GM12872 (cell line): ENCODE measurements at regions not wholly inside any gene's neighbourhood (a gene's known extent, or its start where the extent isn't known, plus 50 kb on each side); places are given as distances from the start of the nearest gene placed in this dataset.

Source experiments
- TF ChIP-seq, protein P1 (sequence below): IDR thresholded peaks from 3 replicates; pipeline ENCODE4 v1.5.1; 2011; ENCODE audit warnings: low read depth, mild to moderate bottlenecking, low read length, moderate library complexity; ENCODE audit not compliant: insufficient read depth

DNA sequence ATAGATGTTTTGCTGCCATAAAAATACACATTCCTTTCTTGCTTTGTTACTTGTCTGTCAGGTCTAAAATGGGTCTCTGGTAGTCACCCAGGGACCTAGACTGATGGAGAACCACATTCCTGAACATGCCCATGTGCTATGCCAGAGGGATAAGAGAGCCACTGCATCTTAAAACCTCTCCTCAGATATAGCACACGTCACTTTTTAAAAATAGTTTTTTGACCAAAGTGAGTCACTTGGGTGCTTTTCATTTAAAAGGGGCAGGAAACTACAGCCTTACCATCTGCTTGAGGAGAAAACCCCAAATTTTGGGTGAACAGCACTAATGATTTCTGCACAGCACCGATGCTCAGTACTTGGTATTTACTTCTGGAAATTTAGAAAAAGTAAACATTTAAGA is 197.8 kb downstream of the OGFRL1 start:
- TF ChIP-seq, protein P1, sequence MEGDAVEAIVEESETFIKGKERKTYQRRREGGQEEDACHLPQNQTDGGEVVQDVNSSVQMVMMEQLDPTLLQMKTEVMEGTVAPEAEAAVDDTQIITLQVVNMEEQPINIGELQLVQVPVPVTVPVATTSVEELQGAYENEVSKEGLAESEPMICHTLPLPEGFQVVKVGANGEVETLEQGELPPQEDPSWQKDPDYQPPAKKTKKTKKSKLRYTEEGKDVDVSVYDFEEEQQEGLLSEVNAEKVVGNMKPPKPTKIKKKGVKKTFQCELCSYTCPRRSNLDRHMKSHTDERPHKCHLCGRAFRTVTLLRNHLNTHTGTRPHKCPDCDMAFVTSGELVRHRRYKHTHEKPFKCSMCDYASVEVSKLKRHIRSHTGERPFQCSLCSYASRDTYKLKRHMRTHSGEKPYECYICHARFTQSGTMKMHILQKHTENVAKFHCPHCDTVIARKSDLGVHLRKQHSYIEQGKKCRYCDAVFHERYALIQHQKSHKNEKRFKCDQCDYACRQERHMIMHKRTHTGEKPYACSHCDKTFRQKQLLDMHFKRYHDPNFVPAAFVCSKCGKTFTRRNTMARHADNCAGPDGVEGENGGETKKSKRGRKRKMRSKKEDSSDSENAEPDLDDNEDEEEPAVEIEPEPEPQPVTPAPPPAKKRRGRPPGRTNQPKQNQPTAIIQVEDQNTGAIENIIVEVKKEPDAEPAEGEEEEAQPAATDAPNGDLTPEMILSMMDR = no peak

DNA sequence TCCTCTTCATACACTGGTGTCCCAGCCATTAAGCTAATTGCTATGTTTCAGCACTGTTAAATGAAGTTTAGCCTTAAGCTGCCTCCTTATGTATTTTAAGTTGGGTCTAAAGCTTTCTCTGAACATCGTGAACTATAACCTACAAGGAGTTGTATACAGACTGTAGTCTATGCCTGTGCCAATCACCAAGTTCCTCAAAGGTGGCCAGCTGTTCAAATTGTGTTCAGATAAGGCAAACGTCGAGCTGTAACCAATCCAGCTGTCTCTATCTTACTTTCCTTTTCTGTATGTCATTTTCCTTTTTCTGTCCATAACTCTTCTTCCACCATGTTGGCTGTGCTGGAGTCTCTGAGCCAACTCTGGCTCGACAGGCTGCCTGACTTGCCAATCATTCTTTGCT is 199.6 kb downstream of the OGFRL1 start:
- TF ChIP-seq, protein P1 = no peak

DNA sequence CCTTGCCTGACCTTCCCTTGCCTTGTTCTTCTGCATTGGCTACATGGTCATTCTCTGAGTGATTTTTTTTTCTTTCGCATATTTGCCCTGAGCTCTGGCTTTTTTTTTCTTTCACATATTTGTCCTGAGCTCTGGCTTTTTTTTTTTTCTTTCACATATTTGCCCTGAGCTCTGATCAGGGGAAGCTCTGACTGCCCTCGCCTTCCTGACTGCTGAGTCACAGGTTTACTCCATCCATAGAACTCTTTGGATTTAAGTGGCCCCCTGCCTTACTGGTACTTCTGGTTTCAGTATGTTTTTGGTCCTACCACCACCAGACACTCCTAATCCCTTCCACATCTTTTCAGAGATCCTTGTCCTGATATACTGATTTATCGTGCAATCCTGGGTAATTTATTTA is 201.1 kb downstream of the OGFRL1 start:
- TF ChIP-seq, protein P1 = no peak

DNA sequence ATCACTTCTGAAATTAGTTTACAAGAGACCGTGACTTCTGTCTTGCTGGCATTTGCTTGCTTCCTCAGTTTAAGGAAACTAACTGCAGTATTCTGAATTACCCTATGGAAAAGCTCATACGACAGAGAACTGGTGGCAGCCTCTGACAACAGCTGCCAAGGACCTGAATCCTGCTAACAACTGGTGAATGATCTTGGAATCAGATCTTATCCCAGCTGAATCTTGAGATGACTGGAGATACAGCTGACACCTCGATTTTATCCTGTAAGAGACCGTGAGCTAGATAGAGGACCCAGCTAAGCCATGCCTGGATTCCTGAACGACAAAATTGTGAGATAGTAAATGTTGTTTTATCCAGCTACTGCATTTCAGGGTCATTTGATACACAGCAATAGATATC is 202.3 kb downstream of the OGFRL1 start:
- TF ChIP-seq, protein P1 = no peak

DNA sequence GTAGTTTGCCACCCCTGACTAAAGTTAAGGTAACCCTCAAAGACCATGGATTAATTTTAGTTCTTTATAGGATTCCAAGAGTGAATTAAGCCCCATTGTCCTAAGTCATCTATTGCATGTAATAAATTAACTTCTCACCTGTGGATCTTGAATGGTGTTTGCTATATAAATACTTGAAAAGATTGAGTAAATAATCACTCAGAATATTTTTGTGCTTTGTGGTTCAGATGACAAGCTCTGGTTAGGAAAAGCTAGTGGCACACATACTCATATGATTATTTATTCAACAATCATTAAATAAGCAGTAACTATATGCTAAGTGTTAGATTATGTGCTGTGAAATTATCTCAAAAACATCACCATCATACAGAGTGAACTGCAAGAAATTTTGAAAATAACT is 203.2 kb downstream of the OGFRL1 start:
- TF ChIP-seq, protein P1 = no peak

DNA sequence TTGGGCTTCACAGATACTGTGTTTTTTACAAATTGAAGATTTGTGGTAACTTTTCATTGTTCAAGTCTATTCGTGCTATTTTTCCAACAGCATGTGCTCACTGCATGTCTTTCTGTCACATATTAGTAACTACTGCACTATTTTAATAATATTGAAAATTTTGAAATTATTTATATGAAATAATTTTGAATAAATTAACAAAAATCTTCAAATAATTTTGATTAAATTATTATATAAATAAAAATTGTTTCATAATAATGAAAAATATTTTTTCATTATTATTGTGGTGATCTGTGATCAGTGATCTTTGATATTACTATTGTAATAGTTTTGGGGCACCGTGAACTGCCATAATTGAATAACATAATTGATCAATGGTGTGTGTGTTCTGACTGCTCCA is 204.1 kb downstream of the OGFRL1 start:
- TF ChIP-seq, protein P1 = no peak

DNA sequence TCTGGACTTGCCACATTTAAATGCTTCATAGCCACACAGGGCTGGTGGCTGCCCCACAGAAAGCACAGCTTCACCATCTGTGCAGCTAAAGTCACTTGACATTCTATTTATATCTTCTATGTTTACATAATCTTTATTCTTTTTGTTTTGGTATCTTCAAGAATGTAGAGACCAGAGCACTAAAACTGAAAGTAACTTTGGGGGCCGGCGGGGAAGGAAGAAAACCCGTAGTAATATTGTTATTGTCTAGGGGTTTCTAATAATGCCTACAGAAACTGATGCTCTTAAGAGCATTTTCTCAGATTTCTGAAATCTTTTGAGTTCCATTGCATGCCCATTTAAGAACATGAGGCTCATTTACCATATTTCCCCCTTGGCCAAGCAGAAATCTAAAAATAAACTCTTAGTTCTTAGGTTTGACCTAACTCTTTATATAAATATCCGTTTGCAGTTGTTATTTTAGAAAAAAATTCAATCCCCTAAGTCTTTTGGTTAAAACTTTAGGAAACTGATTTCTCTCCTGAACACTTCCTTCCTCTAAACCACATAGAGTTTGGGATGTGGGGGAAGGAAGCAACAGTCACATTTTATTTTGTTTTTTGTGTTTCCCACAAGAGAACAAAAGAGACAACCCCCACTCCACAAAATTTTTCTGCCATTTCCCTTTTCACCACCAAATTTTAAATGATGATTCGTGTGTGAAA is 207.6 kb downstream of the OGFRL1 start:
- TF ChIP-seq, protein P1 = no peak

DNA sequence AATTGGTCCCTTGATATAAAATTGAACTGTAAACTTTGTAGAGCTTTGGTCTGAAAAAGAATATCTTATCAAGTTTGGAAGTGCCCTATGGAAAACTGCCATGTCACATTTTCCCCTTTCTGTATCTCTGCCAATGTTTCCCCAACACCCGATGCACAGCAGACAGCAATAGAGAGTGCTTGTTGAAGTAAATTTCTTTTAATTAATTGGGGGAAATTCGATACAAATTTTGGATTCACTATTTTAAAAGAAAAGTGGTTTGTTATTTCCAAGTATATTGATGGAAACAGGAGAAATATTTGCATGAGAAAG is 208.1 kb downstream of the OGFRL1 start:
- TF ChIP-seq, protein P1 = no peak
